Stimulated activated CD8-positive, alpha-beta memory T cell treated with anti-CD3 and anti-CD28 coated beads, Interleukin-2, amount 100 ng/mL, for 1 hour (primary cell): ENCODE measurements at regions not wholly inside any gene's neighbourhood (a gene's known extent, or its start where the extent isn't known, plus 50 kb on each side); places are given as distances from the start of the nearest gene placed in this dataset.
"Not testable (repeated sequence)": the region's sequence is repeated elsewhere in the genome, so short reads cannot be mapped to it uniquely, and the experiment has no call there.

ENCODE experiments used
- DNase-seq, 2 donors: peaks; one replicate each; pipeline ENCODE4 v3.0.0-alpha.2; 2020; ENCODE audit warnings: low read depth in 2 of 2

- DNase-seq: no peak
Observed at GRCh38 chrX:39472161-39472560, 625.6 kb downstream of the BCOR start.

DNA sequence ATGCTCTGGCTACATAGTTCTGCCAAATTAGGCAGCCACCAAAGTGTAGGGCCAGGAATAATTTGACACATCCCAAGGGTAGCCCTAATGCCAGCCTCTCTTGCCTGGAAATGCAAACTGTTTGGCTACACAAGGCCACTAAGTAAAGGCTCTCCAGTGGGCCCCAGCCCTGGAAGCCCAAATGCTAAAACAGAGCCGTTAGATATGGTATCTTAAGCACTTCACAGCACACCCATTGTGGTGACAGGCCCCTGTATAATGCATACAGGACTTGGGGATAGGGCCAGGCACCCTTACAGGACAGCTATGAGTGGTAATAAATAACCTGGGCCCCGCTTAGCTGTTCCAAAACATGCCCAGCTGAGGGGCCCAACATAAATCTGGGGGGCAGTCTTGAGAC is 623.9 kb downstream of the BCOR start:
- no peak for DNase-seq

DNA sequence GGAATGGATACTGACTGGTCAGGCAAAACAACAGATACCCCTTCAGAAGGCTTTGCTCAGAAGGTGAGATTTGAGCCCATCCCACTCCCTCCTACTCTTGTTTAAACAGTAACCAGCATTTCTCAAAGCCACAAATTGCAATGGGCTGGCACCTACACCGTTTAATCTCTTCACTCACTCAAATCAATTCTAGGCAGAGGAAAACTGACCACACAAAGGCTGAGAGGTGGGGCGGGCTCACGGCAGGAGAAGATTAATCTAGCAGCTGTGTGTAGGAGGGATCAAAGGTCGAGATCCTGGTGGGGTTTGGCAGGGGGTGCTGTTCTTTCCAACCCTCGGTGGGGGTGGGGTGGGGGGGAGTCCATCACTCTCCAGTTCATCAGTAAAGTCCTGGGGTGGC is 622.4 kb downstream of the BCOR start:
- no peak for DNase-seq

GRCh38 chrX:39476604-39477021 is 621.1 kb downstream of the BCOR start:
- no peak for DNase-seq

- no peak for DNase-seq
Observed at GRCh38 chrX:39477031-39477761, 620.6 kb downstream of the BCOR start.

GRCh38 chrX:39477762-39478120 is 620.0 kb downstream of the BCOR start:
- peak in 1 of 2 donors; percentile 9 for DNase-seq

DNA sequence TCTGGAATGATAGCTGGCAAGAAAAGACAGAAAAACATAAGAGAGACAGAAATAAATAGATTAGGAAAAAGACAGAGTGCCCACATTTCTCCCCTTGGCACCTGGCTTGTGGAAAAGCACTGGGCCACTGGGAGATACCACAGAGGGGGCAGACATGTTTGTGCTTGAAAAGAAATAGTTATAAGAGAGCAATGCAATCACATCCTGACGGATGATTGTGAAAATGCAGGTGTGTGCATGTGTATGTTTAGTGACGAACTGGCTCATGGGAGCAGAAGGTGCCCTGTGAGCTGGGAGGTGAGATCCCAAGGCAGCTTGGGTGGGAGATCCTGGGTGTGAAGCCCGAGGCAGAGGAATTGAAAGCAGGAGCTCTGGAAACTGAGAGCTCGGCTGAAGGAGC is 617.9 kb downstream of the BCOR start:
- DNase-seq: no peak

DNA sequence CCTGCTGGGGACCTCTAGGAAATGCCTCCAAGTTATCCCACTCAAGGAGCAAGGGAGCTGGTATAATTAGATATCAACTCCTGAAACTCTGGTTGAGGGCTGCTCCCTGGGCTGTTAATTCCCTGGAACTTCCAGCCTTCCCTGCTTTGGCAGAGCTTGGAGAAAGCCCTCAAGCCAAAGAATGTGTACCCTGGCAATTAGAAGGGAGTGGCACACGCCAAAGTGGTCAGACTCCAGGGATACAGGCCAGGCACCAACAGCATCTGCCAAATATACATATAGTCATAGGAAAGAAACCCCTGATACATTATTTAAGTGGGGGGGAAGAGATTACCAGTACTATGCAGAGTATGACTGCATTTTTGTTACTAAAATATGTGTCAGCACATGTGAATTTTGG is 616.8 kb downstream of the BCOR start:
- no peak for DNase-seq

- DNase-seq: no peak
Observed at GRCh38 chrX:39481621-39482020, 616.1 kb downstream of the BCOR start.

GRCh38 chrX:39484159-39485068 is 613.3 kb downstream of the BCOR start:
- DNase-seq: no peak

GRCh38 chrX:39487166-39487968 is 610.4 kb downstream of the BCOR start:
- no peak for DNase-seq

DNA sequence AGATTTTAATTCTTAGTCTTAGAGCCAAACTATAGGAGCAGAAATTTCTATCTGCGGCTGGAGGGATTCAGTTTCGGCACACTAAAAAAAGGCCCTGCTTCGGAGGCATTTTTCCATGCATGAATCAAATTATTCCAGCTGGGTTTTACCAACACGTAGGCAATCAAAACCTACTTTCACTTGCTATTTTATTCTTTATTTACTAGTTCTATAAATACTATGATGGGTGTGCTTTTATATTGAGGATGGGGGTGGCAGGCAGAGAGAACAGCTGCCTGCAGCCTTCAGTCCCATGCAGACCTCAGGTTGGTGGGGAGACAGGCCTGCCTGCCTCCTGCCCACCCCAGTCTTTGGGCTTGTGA is 609.8 kb downstream of the BCOR start:
- no peak for DNase-seq

DNA sequence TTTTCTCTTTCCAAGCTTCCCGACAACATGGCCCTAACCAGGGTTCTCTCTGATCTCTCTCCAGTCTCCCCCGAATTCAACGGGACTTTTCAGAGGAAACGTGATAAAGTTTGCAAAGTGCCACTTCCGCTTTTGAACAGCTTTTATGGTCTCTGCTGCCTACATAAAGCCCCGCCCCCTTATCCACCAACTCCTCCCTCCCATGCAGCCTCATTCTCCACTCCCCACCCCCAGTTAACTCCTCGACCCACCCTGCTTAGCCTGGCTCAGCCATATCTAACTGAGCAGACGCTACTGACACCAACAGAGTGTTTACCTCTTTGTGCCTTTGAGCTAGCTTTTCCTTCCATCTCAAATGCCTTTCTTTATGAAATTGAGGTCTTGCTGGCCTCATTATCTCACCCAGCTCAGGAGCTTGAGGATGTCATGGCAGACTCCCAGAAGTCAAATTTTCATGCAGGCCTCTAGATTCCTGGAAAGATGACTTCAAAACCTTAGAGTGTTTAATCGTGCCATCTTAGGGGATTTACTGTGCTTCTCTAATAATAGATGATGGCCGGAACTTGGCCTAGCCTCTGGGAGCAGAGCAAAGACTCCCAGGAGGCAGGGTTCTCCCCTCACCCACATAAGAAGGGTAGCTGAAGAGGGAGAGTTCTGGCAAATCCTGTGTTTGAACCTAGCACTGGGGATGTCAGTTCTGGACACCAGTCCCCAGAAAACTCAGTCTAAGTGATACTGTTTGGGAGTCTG is 606.0 kb downstream of the BCOR start:
- peak in 1 of 2 donors; percentile 17 for DNase-seq

- no peak for DNase-seq
Observed at GRCh38 chrX:39492497-39493162, 605.1 kb downstream of the BCOR start.

DNA sequence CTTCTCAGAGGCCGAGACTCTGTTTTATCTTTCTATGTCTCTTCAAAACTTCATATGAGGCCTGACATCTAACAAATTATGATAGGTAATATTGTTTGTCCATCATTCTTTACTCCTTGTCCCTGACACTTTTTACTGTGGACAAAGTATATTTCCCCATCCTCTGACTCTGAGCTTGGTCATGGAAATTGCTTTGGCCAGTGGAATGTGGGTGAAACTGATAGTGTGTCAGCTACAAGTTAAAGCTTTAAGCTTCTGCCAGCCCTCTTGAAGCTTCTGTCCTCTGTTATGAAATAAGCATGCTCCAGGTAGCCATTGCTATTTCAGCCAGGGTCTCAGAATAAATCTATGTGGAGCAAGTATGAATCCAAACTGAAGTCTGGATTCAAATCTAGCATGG is 604.6 kb downstream of the BCOR start:
- no peak for DNase-seq

DNA sequence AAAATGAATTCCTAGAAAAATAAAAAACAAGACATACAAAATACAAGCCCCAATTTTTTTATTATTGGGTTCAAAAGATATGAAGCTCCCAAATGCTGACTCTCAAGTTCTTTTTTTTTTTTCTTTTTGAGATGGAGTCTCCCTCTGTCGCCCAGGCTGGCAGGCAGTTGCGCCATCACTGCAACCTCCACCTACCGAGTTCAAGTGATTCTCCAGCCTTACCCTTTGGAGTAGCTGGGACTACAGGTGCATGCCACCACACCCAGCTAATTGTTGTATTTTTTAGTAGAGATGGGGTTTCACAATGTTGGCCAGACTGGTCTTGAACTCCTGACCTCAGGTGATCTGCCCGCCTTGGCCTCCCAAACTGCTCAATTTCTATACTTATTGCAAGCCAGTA is 600.6 kb downstream of the BCOR start:
- DNase-seq: not testable (repeated sequence)

DNA sequence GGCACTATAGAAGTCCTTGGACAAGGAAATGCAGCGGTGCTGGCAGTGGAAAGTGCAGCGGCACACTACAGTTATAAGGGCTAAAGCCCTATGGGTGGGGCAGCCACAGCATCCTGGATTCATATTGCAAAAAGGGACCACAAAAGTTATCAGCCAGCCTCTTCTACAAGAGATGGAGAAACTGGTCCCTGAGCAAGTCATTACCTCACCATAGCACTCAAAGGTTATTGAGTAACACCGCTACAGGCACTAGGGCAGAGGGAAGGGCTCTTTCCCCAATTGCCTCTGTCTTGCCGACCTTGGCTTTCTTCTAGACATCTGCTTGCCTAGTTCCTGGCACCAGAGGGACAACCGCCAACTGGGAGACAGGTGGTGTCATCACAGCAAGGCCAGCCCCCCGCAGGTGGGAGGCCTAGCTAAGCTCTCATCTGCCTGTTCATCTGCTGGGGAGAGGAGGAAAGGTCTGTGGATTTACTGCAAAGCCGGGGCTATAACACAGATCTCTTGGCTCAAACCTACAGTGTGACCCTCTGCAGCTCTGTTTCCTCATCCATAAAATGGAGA is 600.0 kb downstream of the BCOR start:
- DNase-seq: no peak

- no peak for DNase-seq
Observed at GRCh38 chrX:39499996-39500395, 597.8 kb downstream of the BCOR start.

DNA sequence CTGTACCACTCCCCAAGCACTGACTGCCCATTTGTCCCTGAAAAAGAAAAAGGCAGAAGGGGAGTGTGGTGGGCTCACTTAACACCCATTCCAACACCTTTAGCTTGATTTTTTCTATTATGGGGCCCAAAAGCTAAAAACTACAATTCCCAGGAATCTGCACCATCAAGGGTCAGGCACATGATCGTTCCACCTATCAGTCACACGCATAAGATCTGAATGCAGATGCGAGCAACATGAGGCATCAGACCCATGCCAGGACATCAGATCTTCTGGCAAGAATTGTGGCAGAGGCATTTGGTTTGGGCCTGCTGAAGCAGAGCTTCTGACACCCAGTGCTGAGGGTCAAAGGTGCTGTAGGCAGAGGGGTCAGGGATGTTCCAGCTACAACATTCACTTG is 595.9 kb downstream of the BCOR start:
- no peak for DNase-seq

GRCh38 chrX:39502486-39502885 is 595.3 kb downstream of the BCOR start:
- no peak for DNase-seq

DNA sequence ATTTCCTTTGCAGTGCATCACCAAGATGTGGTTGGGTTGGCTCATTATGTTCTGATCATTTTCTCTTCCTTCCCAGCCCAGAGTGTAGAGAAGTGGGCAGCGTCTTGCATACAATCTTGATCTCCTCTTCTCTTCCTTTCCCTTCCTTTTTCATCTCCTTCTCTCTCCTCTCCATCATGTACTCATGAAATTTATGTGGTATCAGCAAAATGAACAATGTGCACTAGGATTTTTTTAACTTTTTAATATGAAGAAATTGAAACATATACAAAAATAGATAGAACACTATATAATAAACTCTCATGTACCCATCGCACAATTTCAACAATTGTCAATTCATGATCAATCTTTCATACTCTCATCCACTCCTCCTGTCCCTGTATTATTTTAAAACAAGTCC is 593.5 kb downstream of the BCOR start:
- DNase-seq: no peak
